GM20000 (cell line): ENCODE measurements at regions not wholly inside any gene's neighbourhood (a gene's known extent, or its start where the extent isn't known, plus 50 kb on each side); places are given as distances from the start of the nearest gene placed in this dataset.

Source experiments
- DNase-seq: peaks from one replicate; pipeline ENCODE4 v3.0.0; 2012; ENCODE audit warnings: low spot score
- CTCF ChIP-seq: IDR thresholded peaks from 2 replicates; pipeline ENCODE4 v1.5.1; 2012; ENCODE audit warnings: mild to moderate bottlenecking, control low read depth; ENCODE audit errors: extremely low read depth, missing control alignments

GRCh38 chr21:14684071-14684470 is 138.0 kb upstream of the SAMSN1 start:
- no peak for TF ChIP-seq CTCF

GRCh38 chr21:14683063-14683462 is 136.9 kb upstream of the SAMSN1 start:
- no peak for TF ChIP-seq CTCF
- DNase-seq: no peak

More at GRCh38 chr21:14684071-14684470, 138.0 kb upstream of the SAMSN1 start:
- no peak for DNase-seq

GRCh38 chr21:14678973-14679574 is 133.0 kb upstream of the SAMSN1 start:
- DNase-seq: no peak
- TF ChIP-seq CTCF: no peak

GRCh38 chr21:14677639-14678179 is 131.6 kb upstream of the SAMSN1 start:
- DNase-seq: no peak
- TF ChIP-seq CTCF: no peak

- no peak for DNase-seq
- TF ChIP-seq CTCF: no peak
These were observed 130.9 kb upstream of the SAMSN1 start for GRCh38 chr21:14677013-14677412.

GRCh38 chr21:14675774-14676530 is 129.8 kb upstream of the SAMSN1 start:
- TF ChIP-seq CTCF: no peak
- DNase-seq: no peak

- no peak for DNase-seq
- TF ChIP-seq CTCF: no peak
These were observed 127.5 kb upstream of the SAMSN1 start for GRCh38 chr21:14673649-14674048.
